GM19238 (cell line): ENCODE measurements at regions not wholly inside any gene's neighbourhood (a gene's known extent, or its start where the extent isn't known, plus 50 kb on each side); places are given as distances from the start of the nearest gene placed in this dataset.
A peak's percentile ranks its signal among the peaks of the same experiment; 100 is the strongest.

ENCODE experiments used
- DNase-seq: peaks from one replicate; pipeline ENCODE4 v3.0.0; 2011; ENCODE audit warnings: low spot score; ENCODE audit not compliant: insufficient read length

DNA sequence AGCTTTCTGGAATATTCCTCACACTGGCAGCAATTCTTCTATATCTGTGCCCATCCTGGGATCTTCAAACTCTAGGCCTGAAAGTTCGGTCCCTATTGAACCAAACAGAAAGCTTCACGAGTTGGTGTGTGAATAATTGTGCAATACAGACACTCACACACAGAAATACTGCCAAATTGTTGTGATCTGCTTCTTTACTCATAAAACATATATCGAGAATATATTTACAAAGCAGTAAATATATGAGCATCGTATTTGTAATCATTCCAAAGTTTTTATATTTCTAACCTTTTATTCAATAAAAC is 56.6 kb upstream of the BEX4 start:
- DNase-seq = no peak

DNA sequence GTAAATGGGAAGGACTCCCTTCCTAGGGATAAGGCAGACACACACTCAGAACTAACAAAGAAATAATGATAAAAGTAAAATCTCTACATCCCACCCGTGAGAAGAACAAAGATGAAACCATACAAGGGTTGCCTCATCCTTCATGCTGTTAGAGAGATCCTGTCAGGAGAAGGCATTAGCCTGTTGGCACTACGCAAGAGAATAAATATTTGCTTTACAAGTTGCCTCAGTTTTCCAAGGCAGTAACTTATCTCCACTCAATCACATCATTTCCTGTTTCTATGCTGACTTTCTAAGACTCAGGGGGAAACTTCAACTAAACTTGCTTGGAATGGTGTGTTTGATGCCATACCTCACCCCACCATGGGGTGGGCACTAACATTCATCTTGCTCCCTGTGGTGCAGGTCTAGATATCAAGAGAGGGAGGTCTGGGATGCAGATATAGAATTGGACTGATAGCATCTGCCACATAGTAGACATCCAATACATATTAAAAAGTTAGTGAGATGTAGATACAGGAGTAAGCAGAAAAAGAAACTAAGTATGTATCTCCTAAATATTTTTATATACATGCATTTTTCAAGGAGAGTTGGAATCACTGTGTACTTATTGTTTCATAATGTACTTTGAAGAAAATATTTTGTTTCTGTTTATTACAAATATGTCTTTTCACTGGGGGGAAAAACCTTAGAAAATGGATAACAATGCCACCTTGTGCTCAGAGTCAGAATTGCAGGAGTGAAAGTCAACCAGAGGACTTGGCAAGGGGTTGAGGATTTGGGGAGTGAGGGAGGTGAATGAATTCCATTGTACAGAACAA is 57.2 kb upstream of the BEX4 start:
- DNase-seq = peak; percentile 8

DNA sequence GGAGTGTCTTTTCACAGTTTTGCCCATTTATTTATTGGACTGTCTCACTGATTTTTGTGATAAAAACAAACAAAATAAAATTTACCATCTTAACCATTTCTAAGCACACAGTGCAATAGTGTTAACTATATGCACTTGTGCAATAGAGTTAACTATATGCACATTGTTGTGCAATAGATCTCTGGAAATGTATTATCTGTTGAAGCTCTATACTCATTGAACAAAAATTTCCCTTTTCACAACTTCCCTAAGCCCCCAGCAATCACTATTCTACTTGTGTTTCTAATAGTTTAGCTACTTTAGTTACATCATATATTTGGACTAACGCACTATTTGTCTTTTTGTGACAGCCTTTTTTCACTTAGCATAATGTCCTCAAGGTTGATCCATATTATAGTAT is 59.7 kb upstream of the BEX4 start:
- no peak for DNase-seq

DNA sequence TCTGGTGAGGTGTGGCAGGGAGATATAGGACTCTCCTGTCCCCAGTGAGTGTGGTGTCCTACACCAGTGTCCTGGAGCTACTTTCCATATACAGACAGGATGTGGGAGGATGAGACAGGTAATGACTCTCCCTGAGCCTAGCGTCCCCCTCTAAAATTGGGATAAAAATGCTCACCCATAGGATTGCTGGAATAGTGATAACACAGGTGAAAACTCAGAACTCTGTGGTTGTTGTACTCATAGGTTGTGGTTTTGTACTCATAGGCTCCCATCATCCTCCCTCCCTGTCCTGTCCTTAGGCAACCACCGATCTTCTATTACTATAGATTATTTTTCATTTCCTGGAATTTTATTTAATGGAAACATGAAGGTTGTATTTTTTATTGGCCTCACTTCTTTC is 60.7 kb upstream of the NXF3 start:
- DNase-seq = no peak

DNA sequence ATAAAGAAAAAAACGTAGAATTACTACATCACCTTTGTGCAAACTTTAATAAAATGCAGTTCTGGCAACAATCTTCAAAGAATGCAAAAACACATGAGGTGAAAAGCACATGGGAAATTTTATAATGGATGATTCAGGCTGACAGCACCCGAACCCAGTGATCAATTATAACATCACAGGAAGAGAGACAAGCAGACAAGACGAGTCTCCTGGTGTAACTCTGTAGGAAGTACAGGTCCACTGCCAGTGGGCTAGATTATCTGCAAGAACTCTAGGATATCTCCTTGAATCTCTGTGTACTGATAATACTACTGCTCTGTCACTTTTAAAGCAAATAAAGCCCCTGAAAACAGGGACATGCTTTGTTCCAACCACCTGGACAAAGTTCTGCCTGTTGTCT is 58.9 kb upstream of the NXF3 start:
- no peak for DNase-seq

DNA sequence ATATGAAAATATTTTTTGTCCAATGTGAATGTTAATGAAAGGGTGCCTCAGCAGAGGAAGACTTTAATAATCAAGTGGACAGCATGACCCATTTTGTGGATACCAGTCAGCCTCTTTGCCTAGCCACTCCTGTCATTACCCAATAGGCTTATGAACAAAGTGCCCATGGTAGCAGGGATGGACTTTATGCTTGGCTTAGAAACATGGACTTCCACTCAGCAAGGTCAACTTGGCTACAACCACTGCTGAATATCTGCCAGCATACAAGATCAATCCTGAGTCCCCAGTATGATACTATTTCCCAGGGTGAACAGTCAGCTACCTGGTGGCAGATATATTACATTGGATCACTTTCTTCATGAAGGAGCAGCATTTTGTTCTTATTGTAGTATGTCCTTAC is 56.7 kb upstream of the NXF3 start:
- DNase-seq = no peak

DNA sequence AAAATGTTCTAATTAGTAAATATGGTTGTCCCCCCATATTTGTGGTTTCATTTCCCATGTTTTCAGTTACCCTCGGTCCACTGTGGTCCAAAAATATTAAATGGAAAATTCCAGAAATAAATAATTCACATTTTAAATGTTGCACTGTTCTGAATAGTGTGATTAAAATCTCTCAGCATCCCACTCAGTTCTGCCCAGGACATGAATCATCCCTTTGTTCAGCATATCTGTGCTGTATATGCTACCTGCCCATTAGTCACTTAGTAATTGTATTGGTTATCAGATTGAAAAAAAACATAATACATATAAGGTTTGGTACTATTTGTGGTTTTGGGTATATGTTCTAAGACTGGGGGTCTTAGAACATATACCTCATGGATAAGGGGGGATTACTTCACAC is 55.1 kb upstream of the NXF3 start:
- no peak for DNase-seq
